Muscle layer of duodenum (tissue), 2 donors: ENCODE measurements at regions not wholly inside any gene's neighbourhood (a gene's known extent, or its start where the extent isn't known, plus 50 kb on each side); places are given as distances from the start of the nearest gene placed in this dataset.

ENCODE experiments used
- H3K27ac ChIP-seq: one replicate; pipeline ENCODE4 v1.7.0; 2013; ENCODE audit warnings: mild to moderate bottlenecking, low read length
- H3K27me3 ChIP-seq: one replicate; pipeline ENCODE4 v1.7.0; 2013; ENCODE audit warnings: low read depth, mild to moderate bottlenecking, control low read depth, low read length
- H3K36me3 ChIP-seq, 2 donors: one replicate each; pipeline ENCODE4 v1.7.0; 2013; ENCODE audit warnings: low read length in 2 of 2, control low read depth in 1 of 2, mild to moderate bottlenecking in 1 of 2; ENCODE audit not compliant: insufficient read depth in 2 of 2, control insufficient read depth in 1 of 2
- H3K4me1 ChIP-seq, 2 donors: one replicate each; pipeline ENCODE4 v1.7.0; 2013; ENCODE audit warnings: low read length in 2 of 2, mild to moderate bottlenecking in 2 of 2, control low read depth in 1 of 2, moderate library complexity in 1 of 2; ENCODE audit not compliant: insufficient read depth in 2 of 2, control insufficient read depth in 1 of 2
- H3K4me3 ChIP-seq, 2 donors: one replicate each; pipeline ENCODE4 v1.7.0; 2013; ENCODE audit warnings: low read length in 2 of 2, low read depth in 1 of 2, mild to moderate bottlenecking in 1 of 2
- H3K9me3 ChIP-seq, 2 donors: one replicate each; pipeline ENCODE4 v1.7.0; 2013; ENCODE audit warnings: low read length in 2 of 2, control low read depth in 1 of 2, mild to moderate bottlenecking in 1 of 2; ENCODE audit not compliant: control insufficient read depth in 1 of 2
- donor health status: healthy.

GRCh38 chr10:31635009-31635408 lies 293.6 kb downstream of the ARHGAP12 start:
- Histone ChIP-seq H3K4me1 (peaks cover 0 to 9% of the 10 kb centered on the region in 2 donors), H3K36me3 (no peaks in the 10 kb centered on the region), H3K9me3 (no peaks in the 10 kb centered on the region), H3K27me3 (no peaks in the 10 kb centered on the region), H3K27ac (no peak overlapping the region), H3K4me3 (no peak overlapping the region)

GRCh38 chr10:31630861-31631567 lies 297.6 kb downstream of the ARHGAP12 start:
- H3K36me3 ChIP-seq = no peaks in the 10 kb centered on the region
- no peaks in the 10 kb centered on the region for H3K27me3 ChIP-seq
- H3K27ac ChIP-seq = no peak overlapping the region
- peaks cover 0 to 9% of the 10 kb centered on the region in 2 donors for H3K4me1 ChIP-seq
- no peak overlapping the region for H3K4me3 ChIP-seq
- H3K9me3 ChIP-seq = no peaks in the 10 kb centered on the region

- no peaks in the 10 kb centered on the region for H3K27me3 ChIP-seq
- no peak overlapping the region for H3K4me3 ChIP-seq
- H3K4me1 ChIP-seq = peaks cover 1 to 10% of the 10 kb centered on the region in 2 donors
- no peaks in the 10 kb centered on the region for H3K36me3 ChIP-seq
- H3K9me3 ChIP-seq = no peaks in the 10 kb centered on the region
- H3K27ac ChIP-seq = no peak overlapping the region
Observed at GRCh38 chr10:31625566-31625965, 303.1 kb downstream of the ARHGAP12 start.

GRCh38 chr10:31624611-31625010 lies 304.0 kb downstream of the ARHGAP12 start:
- no peaks in the 10 kb centered on the region for H3K36me3 ChIP-seq
- H3K27me3 ChIP-seq = no peaks in the 10 kb centered on the region
- no peak overlapping the region for H3K27ac ChIP-seq
- H3K4me1 ChIP-seq = peaks cover 3 to 18% of the 10 kb centered on the region in 2 donors
- H3K9me3 ChIP-seq = no peaks in the 10 kb centered on the region
- H3K4me3 ChIP-seq = no peak overlapping the region

- Histone ChIP-seq H3K27me3 (no peaks in the 10 kb centered on the region), H3K27ac (no peak overlapping the region)
Observed at GRCh38 chr10:31623947-31624346, 304.7 kb downstream of the ARHGAP12 start.

GRCh38 chr10:31623466-31623865 lies 304.4 kb downstream of the ZEB1 start:
- Histone ChIP-seq H3K4me3 (no peak overlapping the region), H3K4me1 (peaks cover 3 to 28% of the 10 kb centered on the region in 2 donors), H3K36me3 (no peaks in the 10 kb centered on the region), H3K27me3 (no peaks in the 10 kb centered on the region), H3K9me3 (no peaks in the 10 kb centered on the region), H3K27ac (no peak overlapping the region)

More at GRCh38 chr10:31623947-31624346, 304.7 kb downstream of the ARHGAP12 start:
- H3K4me1 ChIP-seq = peaks cover 3 to 24% of the 10 kb centered on the region in 2 donors
- H3K9me3 ChIP-seq = no peaks in the 10 kb centered on the region
- no peak overlapping the region for H3K4me3 ChIP-seq
- no peaks in the 10 kb centered on the region for H3K36me3 ChIP-seq

GRCh38 chr10:31622978-31623377 lies 304.0 kb downstream of the ZEB1 start:
- peaks cover 3 to 32% of the 10 kb centered on the region in 2 donors for H3K4me1 ChIP-seq

GRCh38 chr10:31621733-31622132 lies 302.7 kb downstream of the ZEB1 start:
- H3K4me1 ChIP-seq = peaks cover 3 to 34% of the 10 kb centered on the region in 2 donors
- H3K9me3 ChIP-seq = no peaks in the 10 kb centered on the region
- H3K4me3 ChIP-seq = no peak overlapping the region
- H3K36me3 ChIP-seq = no peaks in the 10 kb centered on the region
- H3K27me3 ChIP-seq = no peaks in the 10 kb centered on the region
- H3K27ac ChIP-seq = no peak overlapping the region

More at GRCh38 chr10:31622978-31623377, 304.0 kb downstream of the ZEB1 start:
- Histone ChIP-seq H3K27me3 (no peaks in the 10 kb centered on the region), H3K4me3 (no peak overlapping the region), H3K9me3 (no peaks in the 10 kb centered on the region), H3K27ac (no peak overlapping the region), H3K36me3 (no peaks in the 10 kb centered on the region)

GRCh38 chr10:31620226-31621151 lies 301.5 kb downstream of the ZEB1 start:
- Histone ChIP-seq H3K9me3 (no peaks in the 10 kb centered on the region), H3K4me3 (no peak overlapping the region), H3K27ac (peak overlapping the region; percentile 29), H3K4me1 (peaks cover 3 to 34% of the 10 kb centered on the region in 2 donors), H3K27me3 (no peaks in the 10 kb centered on the region), H3K36me3 (no peaks in the 10 kb centered on the region)

GRCh38 chr10:31619531-31620061 lies 300.6 kb downstream of the ZEB1 start:
- no peaks in the 10 kb centered on the region for H3K9me3 ChIP-seq
- H3K4me3 ChIP-seq = no peak overlapping the region
- H3K27ac ChIP-seq = no peak overlapping the region
- H3K27me3 ChIP-seq = no peaks in the 10 kb centered on the region
- H3K36me3 ChIP-seq = no peaks in the 10 kb centered on the region
- peaks cover 3 to 34% of the 10 kb centered on the region in 2 donors for H3K4me1 ChIP-seq
